Prostate gland (tissue), 2 donors: ENCODE measurements at regions not wholly inside any gene's neighbourhood (a gene's known extent, or its start where the extent isn't known, plus 50 kb on each side); places are given as distances from the start of the nearest gene placed in this dataset.

ENCODE experiments used
- POLR2A ChIP-seq: fragments of 450-650 bp; IDR thresholded peaks from one replicate; pipeline ENCODE4 v1.6.1; 2016; ENCODE audit warnings: antibody characterized with exemption, mild to moderate bottlenecking
- TF ChIP-seq, protein P1 (sequence below), 4 experiments: fragments of 200-600 bp in 2 of 4; fragments of 450-650 bp in 2 of 4; sonication (generic) in 2 of 4; IDR thresholded peaks; 1 replicate in 3 of 4; 2 replicates in 1 of 4; pipeline ENCODE4 v1.5.1; 2016 to 2019; ENCODE audit warnings: antibody characterized with exemption in 4 of 4, mild to moderate bottlenecking in 2 of 4, moderate library complexity in 2 of 4

DNA sequence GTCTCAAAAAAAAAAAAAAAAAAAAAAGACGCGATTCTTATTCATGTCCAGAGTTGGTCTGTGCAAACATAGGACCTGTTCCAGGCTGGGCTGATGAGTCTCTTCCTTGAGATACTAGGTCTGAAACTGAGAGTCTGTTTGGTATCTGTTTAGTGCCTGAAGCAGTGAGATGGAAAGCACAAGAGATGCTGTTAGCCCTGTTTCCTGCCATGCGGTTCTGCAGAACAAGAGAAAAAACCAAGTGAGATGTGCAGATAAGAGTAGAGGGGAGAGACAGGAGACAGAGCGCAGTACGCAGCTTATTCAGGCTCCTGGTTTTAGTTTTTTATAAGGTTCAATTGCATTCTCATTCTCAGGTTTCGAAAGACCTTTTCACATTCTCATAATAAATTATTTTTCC, 85.8 kb upstream of the PRKCQ start:
- no peak for TF ChIP-seq POLR2A
- TF ChIP-seq, protein P1, sequence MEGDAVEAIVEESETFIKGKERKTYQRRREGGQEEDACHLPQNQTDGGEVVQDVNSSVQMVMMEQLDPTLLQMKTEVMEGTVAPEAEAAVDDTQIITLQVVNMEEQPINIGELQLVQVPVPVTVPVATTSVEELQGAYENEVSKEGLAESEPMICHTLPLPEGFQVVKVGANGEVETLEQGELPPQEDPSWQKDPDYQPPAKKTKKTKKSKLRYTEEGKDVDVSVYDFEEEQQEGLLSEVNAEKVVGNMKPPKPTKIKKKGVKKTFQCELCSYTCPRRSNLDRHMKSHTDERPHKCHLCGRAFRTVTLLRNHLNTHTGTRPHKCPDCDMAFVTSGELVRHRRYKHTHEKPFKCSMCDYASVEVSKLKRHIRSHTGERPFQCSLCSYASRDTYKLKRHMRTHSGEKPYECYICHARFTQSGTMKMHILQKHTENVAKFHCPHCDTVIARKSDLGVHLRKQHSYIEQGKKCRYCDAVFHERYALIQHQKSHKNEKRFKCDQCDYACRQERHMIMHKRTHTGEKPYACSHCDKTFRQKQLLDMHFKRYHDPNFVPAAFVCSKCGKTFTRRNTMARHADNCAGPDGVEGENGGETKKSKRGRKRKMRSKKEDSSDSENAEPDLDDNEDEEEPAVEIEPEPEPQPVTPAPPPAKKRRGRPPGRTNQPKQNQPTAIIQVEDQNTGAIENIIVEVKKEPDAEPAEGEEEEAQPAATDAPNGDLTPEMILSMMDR (IDR thresholded peaks at IDR 0.05) = no peak
